IPS-NIHi11 (cell line): ENCODE measurements at regions not wholly inside any gene's neighbourhood (a gene's known extent, or its start where the extent isn't known, plus 50 kb on each side); places are given as distances from the start of the nearest gene placed in this dataset.

Experiments
- DNase-seq: peaks from one replicate; pipeline ENCODE4 v3.0.0; 2012; ENCODE audit warnings: mixed read lengths, low spot score

DNA sequence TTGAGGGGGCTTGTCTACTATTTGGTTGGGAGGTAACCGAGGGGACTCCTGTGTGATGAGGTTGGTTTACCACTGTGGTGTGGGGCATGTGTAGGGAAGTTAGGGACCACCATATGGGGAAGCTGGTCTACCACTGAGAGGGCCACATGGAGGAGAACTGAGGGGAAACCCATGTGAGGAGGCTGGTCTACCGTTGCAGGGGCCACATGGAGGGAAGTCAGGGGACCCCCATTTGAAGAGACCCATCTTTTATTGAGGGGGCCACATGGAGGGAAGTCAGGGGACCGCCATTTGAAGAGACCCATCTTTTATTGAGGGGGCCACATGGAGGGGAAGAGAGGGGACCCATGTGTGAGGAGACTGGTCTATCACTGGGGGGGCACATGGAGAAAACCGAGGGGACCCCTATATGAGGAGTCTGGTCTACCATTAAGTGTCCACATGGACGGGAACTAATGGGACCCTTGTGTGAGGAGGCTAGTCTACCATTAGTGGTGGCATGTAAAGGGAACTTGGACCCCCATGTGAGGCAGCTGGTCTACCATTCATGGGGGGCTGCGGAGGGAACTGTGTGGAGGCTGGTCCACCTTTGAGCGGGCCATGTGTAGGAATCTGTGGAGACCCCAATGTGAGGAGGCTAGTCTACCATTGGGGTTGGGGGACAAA lies 165.5 kb downstream of the FBLN2 start:
- no peak for DNase-seq

DNA sequence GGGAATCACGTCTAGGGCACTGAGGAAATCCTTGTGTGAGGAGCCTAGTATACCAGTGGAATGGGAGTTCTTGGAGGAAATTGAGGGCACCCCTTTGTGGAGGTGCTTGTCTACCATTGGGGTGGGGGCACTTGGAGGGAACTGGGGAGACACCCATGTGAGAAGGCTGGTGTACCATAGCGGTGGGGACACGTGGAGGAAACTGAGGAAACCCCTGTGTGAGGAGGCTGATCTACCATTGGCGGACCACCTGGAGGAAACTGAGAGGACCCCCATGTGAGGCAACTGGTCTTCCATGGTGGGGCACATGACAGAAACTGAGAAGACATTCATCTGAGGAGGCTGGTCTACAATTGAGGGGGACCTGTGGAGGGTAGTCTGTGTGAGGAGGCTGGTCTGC lies 164.5 kb downstream of the FBLN2 start:
- no peak for DNase-seq

DNA sequence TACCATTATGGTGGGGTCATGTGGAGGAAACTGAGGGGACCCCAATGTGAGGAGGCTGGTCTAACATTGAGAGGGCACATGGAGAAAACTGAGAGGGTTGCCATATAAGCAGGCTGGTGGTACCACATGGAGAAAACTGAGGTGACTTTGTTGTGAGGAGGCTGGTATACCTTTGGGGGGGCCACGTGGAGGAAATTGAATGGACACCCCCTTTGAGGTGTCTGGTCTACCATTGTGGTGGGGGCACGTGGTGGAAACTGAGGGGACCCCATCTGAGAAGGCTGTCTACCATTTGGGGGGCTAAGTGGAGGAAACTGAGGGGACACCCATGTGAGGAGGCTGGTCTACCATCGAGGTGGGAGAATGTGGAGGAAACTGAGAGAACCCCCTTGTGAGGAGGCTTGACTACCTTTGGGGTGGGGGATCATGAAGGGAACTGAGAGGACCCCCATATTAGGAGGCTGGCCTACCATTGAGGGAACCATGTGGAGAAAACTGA lies 163.8 kb downstream of the FBLN2 start:
- DNase-seq, result no peak

DNA sequence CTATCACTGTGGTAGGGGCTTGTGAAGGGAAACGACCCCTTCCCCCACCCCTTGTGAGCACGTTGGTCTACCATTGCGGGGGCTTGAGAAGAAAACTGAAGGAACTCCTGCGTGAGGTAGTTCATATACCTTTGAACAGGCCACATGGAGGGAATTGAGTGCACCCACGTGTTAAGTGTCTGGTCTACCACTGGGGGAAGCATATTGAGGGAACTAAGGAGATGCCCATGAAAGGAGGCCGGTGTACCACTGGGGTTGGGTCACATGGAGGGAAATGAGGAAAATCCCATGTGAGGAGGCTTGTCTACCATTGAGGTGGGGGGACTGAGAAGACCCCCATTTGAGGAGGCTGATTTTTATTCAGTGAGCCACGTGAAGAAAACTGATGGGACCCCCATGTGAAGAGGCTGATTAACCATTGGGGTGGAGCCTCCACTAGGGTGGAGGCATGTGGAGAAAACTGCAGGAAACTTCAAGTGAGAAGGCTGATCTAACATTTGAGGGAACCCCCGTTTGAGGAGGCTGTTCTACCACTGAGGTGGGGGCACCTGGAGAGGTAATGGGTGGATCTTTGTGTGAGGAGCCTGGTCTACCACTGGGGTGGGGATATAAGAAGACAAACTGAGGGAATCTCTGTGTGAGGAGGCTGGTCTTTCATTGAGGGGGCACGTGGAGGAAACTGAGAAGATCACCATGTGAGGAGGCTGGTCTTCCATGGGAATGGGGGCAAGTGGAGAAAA lies 163.2 kb downstream of the FBLN2 start:
- no peak for DNase-seq

DNA sequence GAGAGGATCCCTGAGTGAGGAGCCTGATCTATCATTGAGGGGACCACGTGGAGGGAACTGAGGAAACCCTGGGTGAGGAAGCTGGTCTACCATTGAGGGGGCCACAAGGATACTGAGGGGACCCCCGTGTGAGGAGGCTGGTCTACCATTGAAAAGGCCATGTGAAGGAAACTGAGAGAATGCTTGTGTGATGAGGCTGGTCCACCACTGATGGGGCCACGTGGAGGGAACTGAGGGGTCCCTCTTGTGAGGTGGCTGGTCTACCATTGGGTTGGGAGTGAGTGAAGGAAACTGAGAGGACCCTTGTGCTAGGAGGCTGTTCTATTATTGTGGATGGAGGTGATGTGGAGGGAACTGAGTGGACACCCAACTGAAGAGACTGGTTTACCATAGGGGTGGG lies 161.3 kb downstream of the FBLN2 start:
- DNase-seq, result no peak

DNA sequence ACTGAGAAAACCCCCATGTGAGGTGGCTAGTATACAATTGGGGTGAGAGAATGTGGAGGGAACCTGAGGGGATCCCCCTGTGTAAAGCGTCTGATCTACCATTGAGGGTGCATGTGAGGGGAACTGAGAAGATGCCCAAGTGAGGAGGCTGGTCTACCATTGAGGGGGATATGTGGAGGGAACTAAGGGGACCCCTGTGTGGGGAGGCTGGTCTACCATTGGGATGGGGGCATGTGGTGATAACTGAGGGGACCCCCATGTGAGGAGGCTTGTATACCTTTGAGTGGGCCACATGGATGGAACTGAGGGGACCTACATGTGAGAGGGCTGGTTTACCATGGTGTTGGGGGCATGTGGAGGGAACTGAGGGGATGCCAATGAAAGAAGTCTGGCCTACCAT lies 160.8 kb downstream of the FBLN2 start:
- no peak for DNase-seq

DNA sequence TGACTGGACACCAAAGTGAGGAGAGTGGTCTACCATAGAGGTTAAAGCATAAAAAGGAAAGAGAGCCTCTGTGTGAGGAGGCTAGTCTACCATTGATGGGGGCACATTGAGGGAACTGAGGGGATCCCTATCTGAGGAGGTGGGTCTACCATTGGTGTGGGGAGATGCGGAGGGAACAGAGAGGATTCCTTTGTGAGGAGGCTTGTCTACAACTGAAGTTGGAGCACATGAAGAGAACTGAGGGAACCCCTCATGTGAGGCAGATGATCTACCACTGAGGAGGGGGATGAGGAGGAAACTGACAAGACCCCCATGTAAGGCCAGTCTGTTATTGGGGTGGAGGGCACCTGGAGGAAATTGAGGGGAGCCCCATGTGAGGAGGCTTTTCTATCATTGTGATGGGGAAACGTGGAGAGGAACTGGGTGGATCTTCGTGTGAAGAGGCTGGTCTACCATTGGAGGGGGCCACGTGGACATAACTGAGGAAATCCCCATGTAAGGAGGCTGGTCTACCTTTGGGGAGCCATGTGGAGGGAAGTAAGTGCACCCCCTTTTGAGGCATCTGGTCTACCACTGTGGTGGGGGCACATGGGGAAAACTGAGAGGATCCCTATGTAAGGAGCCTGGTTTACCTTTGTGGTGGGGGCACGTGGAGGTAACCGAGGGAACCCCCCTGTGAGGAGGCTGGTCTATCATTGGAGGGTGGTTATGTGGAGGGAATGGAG lies 160.1 kb downstream of the FBLN2 start:
- DNase-seq, result no peak

DNA sequence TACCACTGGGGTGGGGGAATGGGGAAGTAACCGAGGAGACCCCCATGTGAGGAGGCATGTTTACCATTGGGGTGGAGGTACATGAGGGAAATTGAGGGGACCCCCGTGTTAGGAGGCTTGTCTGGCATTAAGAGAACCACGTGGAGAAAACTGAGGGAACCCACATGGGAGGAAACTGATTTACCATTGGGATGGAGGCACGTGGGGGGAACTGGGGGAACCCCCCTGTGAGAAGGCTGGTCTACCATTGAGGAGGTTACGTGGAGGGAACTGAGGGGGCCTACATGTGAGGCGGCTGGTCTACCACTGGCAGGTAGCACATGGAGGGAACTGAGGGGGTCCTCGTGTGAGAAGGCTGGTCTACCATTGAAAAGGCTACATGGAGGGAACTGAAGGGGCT lies 159.4 kb downstream of the FBLN2 start:
- DNase-seq, result no peak

DNA sequence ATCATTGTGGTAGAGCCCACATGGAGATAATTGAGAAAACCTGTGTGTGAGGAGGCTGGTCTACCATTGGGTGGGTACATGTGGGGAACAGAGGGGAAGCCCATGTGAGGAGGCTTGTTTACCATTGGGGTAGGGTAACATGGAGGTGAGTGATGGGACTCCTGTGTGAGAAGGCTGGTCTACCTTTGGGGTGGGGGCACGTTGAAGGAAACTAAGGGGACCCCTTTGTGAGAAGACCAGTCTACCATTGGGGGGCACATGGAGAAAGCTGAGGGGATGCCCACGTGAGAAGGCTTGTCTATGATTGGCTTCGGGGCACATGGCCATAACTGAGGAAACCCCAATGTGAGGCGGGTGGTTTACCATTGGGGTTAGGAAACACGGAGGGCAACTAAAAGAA lies 158.5 kb downstream of the FBLN2 start:
- no peak for DNase-seq

DNA sequence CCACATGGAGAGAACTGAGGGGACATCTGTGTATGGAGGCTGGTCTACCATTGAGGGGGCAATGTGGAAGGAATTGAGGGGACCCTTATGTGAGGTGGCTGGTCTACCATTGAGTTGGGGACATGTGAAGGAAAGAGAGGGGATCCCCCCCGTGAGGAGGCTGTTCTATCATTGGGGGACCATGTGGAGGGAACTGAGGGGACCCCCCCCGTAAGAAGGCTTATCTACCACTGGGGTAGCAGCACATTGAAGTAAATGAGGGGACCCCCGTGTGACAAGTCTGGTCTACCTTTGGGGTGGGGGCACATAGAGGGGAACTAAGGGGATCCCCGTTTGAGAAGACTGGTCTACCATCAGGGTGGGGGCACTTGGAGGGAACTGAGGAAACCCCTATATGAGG lies 158.0 kb downstream of the FBLN2 start:
- no peak for DNase-seq

DNA sequence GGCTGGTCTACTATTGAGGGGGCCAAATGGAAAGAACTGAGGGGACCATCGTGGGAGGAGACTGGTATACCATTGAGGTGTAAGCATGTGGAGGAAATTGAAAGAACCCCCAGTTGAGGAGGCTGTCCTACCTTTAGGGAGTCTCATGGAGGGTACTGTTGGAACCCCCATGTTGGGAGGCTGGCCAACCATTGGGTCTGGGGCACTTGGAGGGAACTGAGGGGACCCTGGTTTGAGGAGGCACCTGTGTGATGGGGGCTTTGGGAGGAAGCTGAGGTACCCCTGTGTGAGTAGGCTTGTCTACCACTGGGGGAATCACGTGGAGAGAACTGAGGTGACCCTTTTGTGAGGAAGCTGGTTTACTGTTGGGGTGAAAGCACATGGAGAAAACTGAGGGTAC lies 157.5 kb downstream of the FBLN2 start:
- no peak for DNase-seq

DNA sequence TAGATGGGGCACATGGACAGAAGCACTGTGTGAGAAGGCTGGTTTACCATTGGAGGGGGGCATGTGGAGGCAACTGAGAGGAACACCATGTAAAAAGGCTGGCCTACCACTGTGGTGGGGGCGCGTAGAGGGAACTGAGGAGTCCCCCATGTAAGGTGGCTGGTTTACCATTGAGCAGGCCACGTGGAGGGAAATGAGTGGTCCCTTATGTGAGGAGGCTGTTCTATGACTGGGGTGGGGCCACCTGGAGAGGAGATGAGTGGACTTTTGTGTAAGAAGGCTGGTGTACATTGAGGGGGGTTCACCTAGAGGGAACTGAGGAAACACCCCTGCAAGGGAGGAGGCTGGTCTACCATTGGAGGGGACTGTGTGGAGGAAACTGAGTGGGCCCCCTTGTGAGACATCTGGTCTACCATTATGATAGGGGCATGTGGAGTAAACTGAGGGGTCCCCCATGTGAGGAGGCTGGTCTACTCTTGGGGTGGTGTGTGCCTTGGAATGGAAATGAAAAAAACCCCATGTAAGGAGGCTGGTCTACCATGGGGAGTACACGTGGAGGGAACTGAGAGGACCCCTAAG lies 156.9 kb downstream of the FBLN2 start:
- DNase-seq, result no peak

DNA sequence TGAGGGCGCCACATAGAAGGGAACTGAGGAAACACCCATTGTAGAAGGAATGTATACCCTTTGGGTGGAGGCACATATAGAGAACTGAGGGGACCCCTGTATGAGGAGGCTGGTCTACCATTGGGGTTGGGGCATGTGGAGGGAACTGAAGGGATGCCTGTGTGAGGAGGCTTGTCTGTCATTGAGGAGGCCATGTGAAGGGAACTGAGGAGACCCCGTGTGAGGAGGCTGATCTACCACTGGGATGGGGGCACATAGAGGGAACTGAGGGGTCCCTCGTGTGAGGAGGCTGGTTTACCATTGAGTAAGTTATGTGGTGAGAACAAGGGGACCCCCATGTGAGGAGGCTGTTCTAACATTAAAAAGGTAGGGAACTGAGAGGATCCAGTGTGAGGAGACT lies 156.1 kb downstream of the FBLN2 start:
- DNase-seq, result no peak

DNA sequence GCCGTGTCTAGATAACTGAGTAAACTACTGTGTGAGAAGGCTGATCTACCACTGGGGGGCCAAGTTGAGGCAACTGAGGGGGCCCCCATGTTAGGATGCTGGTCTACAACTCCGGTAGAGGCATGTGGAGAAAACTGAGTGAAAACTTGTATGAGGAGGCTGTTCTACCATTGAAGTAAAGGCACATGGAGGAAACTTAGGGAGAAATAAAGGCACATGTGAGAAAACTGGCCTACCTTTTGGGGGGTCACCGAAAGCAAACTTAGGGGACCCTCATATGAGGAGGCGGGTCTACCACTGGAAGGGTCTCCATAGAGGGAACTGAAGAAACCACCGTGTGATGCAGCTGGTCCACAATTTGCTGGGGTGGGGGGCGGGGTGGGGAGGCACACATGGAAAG lies 155.2 kb downstream of the FBLN2 start:
- no peak for DNase-seq

DNA sequence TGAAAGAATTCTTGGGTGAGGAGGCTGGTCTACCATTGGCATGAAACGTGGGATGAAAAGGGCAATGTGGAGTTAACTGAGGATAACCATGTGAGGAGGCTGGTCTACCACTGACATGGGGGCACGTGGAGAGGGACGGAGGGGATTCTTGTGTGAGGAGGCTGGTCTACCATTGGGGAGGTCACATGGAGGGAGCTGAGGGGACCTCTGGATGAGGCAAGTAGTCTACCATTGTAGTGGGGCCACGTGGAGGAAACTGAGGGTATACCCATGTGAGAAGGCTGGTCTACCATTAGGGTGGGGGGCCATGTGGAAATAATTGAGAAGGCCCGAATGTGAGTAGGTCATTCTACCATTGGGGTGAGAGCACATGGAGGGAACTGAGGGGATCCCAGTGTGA lies 154.1 kb downstream of the FBLN2 start:
- no peak for DNase-seq

DNA sequence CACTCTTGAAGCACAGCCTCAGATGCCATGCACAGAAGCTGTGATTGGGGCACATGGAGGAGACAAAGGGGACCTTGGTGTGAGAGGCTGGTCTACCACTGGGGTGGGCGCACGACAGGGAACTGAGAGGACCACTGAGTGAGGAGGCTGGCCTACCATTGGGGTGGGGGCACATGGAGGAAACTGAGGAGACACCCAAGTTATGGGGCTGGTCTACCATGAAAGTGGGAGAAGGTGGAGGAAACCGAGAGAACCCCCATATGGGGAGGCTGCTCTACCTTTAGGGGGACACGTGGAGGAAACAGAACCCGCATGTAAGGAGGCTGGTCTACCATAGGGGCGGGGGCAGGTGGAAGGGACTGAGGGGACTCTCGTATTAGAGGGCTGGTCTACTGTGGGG lies 153.4 kb downstream of the FBLN2 start:
- no peak for DNase-seq

DNA sequence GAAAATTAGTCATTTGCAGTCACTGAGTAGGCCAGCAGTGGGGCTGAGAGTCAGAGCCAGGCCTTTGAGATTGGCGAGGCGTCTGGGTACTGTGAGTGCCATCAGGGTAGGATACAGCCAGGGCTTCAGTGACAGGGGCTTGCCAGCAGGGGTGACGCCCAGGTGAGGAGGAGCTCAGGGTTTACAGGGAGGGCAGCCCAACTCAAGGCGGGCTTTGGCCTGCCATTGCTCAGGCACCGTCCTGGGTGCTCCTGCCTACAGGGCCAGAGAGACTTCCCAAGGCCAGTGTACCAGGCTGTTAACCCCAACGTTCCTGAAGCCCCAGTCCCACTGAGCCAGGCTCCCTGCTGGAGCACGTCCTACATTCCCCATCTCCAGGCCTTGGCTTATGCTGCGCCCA lies 152.0 kb downstream of the FBLN2 start:
- DNase-seq, result no peak

DNA sequence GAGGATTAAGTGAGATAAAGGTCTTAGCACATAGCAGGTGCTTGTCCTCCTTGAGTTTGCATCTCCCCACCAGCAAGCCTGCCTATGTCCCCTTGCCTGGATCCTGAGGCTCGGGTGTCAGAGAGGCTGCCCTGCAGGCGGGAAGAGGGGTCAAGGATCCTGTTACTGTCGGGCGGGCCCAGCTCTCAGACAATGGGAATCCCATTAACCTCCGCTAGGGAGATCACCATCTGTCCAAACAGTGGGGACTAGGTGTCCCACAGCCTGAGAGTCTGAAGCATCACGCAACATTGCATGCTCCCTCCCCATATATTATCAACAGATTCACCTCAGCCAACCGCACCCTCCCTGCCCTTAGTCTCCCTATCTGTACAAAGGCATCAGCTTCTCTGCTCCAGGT lies 151.4 kb downstream of the FBLN2 start:
- peak; percentile 82 for DNase-seq

DNA sequence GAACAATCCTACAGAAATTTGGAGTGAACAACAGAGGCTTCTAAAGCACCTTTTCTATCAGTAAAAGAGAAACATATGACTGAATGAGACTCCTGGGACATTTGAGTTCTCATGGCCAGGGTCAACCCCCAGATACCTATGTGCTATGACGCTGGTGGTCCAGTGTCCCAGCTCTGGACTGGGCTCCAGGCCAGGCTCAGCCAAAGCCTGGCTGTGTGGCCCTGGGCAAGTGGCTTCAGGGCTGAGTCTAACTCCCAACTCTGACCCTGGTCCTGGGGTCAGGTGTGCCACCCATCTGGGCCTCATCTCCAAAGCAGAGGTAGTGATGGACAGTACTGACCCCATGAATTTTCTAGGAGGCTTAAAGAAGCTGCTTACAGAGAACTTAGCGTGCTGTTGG lies 147.8 kb downstream of the FBLN2 start:
- no peak for DNase-seq

DNA sequence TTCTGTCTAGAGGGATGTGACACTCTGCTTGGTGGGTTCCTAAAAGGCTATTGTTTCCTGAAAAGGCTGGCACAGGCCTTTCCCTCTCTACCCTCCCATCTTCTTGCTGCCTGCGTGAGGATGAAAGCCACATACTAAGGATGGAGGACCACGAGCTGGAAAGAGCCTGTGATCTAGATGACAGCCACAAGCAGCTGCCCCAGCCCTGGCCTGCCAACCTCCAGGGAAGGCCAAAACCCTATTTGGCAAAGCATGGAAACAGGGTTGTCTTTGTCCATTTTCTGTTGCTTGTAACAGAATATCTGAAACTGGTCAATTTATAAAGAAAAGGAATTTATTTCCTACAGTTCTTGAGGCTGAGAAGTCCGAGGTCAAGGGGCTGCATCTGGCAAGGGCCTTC lies 144.5 kb downstream of the FBLN2 start:
- DNase-seq, result no peak

DNA sequence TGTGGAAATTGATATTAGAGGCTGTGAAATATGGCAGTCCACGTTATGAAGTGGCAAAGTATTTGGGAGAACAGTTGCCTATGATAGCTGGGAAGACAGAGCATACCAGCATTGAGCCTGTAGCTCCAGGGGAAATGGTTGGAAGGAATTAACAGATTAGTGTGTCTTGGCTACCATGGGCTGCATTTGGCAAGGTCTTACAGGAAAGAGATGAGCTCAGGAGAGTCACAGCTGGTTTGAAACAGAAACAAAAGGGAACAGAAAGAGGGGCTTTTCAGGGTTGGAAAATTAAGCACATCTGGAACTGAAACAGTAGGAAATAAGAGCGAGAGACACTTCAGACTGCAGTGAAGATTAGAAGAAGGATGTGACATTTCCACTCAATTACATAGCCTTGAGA lies 141.7 kb downstream of the FBLN2 start:
- no peak for DNase-seq

DNA sequence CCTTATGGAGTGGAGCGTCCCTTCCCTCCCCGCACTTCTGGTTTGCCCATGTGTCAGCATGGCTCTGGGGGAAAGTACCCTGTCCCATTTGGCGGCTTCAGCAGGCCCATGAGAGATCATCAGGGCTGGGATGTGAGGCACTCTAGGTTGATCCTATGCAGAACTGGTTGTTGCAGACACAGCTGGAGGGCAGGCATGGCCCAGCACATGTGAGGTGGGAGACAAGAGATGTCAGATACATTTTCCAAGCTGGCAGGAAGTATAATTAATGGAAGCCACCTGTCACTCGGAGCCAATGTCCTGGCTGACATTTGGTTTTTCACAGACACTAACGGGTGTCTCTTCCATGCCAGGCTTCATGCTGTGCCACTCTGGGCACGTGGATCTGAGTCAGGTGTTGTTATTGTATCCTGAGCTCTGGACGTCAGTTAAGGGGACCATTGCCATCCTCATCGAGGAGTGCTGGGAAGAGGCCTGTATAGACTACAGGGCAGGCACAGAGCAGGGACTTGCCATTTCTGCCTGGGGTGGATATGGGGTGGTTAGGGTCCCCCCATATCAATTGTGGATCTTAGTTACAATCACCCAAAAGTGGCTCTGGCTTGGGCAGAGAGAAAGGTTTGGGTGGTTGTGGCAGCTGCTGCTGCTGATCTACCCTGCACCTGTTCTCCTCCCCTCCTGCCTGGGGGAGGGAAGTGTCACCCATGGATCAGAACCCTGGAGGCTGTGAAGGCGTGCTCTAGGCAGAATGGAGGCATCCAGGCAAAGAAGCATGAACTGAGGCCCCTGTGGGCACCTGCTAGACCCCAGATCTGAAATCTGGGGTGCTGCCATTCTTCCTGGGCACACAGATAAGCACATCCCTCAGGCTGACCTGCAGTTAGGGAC lies 140.7 kb downstream of the FBLN2 start:
- no peak for DNase-seq
